B cell (primary cell): ENCODE measurements at regions not wholly inside any gene's neighbourhood (a gene's known extent, or its start where the extent isn't known, plus 50 kb on each side); places are given as distances from the start of the nearest gene placed in this dataset.

Source experiments
- ATAC-seq: fragments of 200-7000 bp; cut with Tn5 transposase; one replicate; pipeline ENCODE4 v1.10.0; 2021; ENCODE audit warnings: low read depth, mild to moderate bottlenecking, moderate number of reproducible peaks, moderate library complexity
- CTCF ChIA-PET: fragments of 350-600 bp; sonication (Branson Sonifier 250); formaldehyde crosslinking; loops from one replicate; lab custom pipeline; 2021; ENCODE audit warnings: antibody characterized with exemption, inconsistent platforms; lab: Charles Lee
- POLR2A ChIA-PET: fragments of 350-600 bp; sonication (Branson Sonifier 250); formaldehyde crosslinking; loops from one replicate; lab custom pipeline; 2021; ENCODE audit warnings: antibody characterized with exemption; lab: Charles Lee
- DNase-seq: peaks from one replicate; pipeline ENCODE4 v3.0.0; 2013
- H2AFZ ChIP-seq: 2 replicates; pipeline ENCODE4 v1.6.1; 2012; ENCODE audit warnings: mild to moderate bottlenecking, low read depth, low read length; ENCODE audit not compliant: insufficient read depth, poor library complexity, severe bottlenecking
- H3K27ac ChIP-seq, 2 donors: 1 replicate in 1 of 2; 2 replicates in 1 of 2; pipeline ENCODE4 v1.5.1; 2012 to 2013; ENCODE audit warnings: low read length in 2 of 2, mild to moderate bottlenecking in 2 of 2, moderate library complexity in 1 of 2
- H3K27me3 ChIP-seq, 4 experiments: fragments of 200-600 bp in 1 of 4; sonication (generic) in 1 of 4; replicated peaks in 1 of 4; 1 replicate in 2 of 4; 2 replicates in 2 of 4; pipeline versions ENCODE4 v1.6.1 to v1.7.0; 2013 to 2016; ENCODE audit warnings: low read length in 3 of 4, mild to moderate bottlenecking in 2 of 4, mixed read lengths in 1 of 4, moderate library complexity in 1 of 4; ENCODE audit not compliant: insufficient read depth in 4 of 4, control insufficient read depth in 3 of 4; ENCODE audit errors: control extremely low read depth in 1 of 4
- H3K36me3 ChIP-seq, 2 experiments: replicated peaks in 1 of 2; 1 replicate in 1 of 2; 2 replicates in 1 of 2; pipeline versions ENCODE4 v1.6.1 to v1.7.1; 2013; ENCODE audit warnings: low read length in 1 of 2; ENCODE audit not compliant: insufficient read depth in 2 of 2, control insufficient read depth in 1 of 2; ENCODE audit errors: control extremely low read depth in 1 of 2, extremely low read depth in 1 of 2
- H3K4me1 ChIP-seq, 2 donors: fragments of 200-600 bp in 1 of 2; sonication (generic) in 1 of 2; 1 replicate in 1 of 2; 2 replicates in 1 of 2; pipeline versions ENCODE4 v1.5.1 to v1.6.1; 2013 to 2017; ENCODE audit warnings: low read length in 2 of 2; ENCODE audit not compliant: control insufficient read depth in 2 of 2, insufficient read depth in 2 of 2
- H3K4me2 ChIP-seq: replicated peaks from 2 replicates; pipeline ENCODE3; 2012; ENCODE audit warnings: mild to moderate bottlenecking, low read depth, low read length; ENCODE audit not compliant: poor library complexity, severe bottlenecking
- H3K4me3 ChIP-seq, 5 experiments: fragments of 200-600 bp in 1 of 5; sonication (generic) in 1 of 5; 1 replicate in 3 of 5; 2 replicates in 2 of 5; pipeline versions ENCODE4 v1.5.1 to v1.7.0; 2011 to 2016; ENCODE audit warnings: low read length in 4 of 5, mild to moderate bottlenecking in 4 of 5, low read depth in 2 of 5, control low read depth in 1 of 5, moderate library complexity in 1 of 5; ENCODE audit not compliant: insufficient read depth in 1 of 5; ENCODE audit errors: control extremely low read depth in 1 of 5, extremely low read depth in 1 of 5
- H3K79me2 ChIP-seq: fragments of 200-600 bp; sonication (generic); one replicate; pipeline ENCODE4 v1.6.0; 2016; ENCODE audit warnings: low read length; ENCODE audit not compliant: control insufficient read depth, insufficient read depth
- H3K9ac ChIP-seq: fragments of 200-600 bp; sonication (generic); 2 replicates; pipeline ENCODE4 v1.6.1; 2017; ENCODE audit warnings: mild to moderate bottlenecking, low read length, moderate library complexity
- H3K9me3 ChIP-seq, 3 donors: one replicate each; pipeline versions ENCODE4 v1.6.1 to v1.7.1; 2013; ENCODE audit warnings: low read length in 2 of 3; ENCODE audit not compliant: control insufficient read depth in 2 of 3, insufficient read depth in 1 of 3; ENCODE audit errors: control extremely low read depth in 1 of 3
- H4K20me1 ChIP-seq: 2 replicates; pipeline ENCODE4 v1.6.0; 2012; ENCODE audit warnings: mild to moderate bottlenecking, low read length; ENCODE audit not compliant: insufficient read depth, control insufficient read depth, poor library complexity, severe bottlenecking
- H3K27ac Mint-ChIP-seq: one replicate; pipeline ENCODE4 v1.8.0; 2021; ENCODE audit warnings: mixed read lengths
- H3K27me3 Mint-ChIP-seq: one replicate; pipeline ENCODE4 v1.8.0; 2021; ENCODE audit warnings: mixed read lengths
- H3K4me1 Mint-ChIP-seq: one replicate; pipeline ENCODE4 v1.8.0; 2021; ENCODE audit warnings: mixed read lengths
- H3K4me3 Mint-ChIP-seq: one replicate; pipeline ENCODE4 v1.8.0; 2021; ENCODE audit warnings: mixed read lengths
- H3K9me3 Mint-ChIP-seq: one replicate; pipeline ENCODE4 v1.8.0; 2022; ENCODE audit warnings: mixed read lengths; ENCODE audit not compliant: insufficient read depth
- CTCF ChIP-seq: fragments of 200-600 bp; IDR thresholded peaks from one replicate; pipeline ENCODE4 v1.8.0; 2022; ENCODE audit warnings: antibody characterized with exemption, mild to moderate bottlenecking
- EZH2 ChIP-seq: IDR thresholded peaks from 2 replicates; pipeline ENCODE4 v1.6.1; 2012; ENCODE audit warnings: borderline replicate concordance, low read depth, mild to moderate bottlenecking, moderate library complexity, low read length; ENCODE audit not compliant: insufficient read depth, poor library complexity, severe bottlenecking
- intact Hi-C: fragments of 100-400 bp; cut with micrococcal nuclease; formaldehyde crosslinking; loops from one replicate; pipeline ENCODE4 v1.10.0; 2022

- ATAC-seq = no peak
- Histone ChIP-seq H3K36me3 (no peaks in the 10 kb centered on the region), H4K20me1 (no peaks in the 10 kb centered on the region), H3K9me3 (no peaks in the 10 kb centered on the region), H2AFZ (no peak overlapping the region), H3K4me2 (no peak overlapping the region), H3K27ac (no peak overlapping the region), H3K27me3 (no peaks in the 10 kb centered on the region), H3K4me1 (no peaks in the 10 kb centered on the region), H3K4me3 (no peak overlapping the region), H3K9ac (no peak overlapping the region), H3K79me2 (no peaks in the 10 kb centered on the region)
- intact Hi-C loops = no loop called here
- DNase-seq = no peak
- CTCF ChIA-PET = no interaction called here
- Mint-ChIP-seq H3K4me1 (no peaks in the 10 kb centered on the region), H3K4me3 (no peak overlapping the region), H3K27ac (no peak overlapping the region), H3K27me3 (no peaks in the 10 kb centered on the region), H3K9me3 (no peaks in the 10 kb centered on the region)
- POLR2A ChIA-PET = no interaction called here
- no peak for TF ChIP-seq EZH2
These were observed 2141.0 kb upstream of the ACO1 start for GRCh38 chr9:30243467-30243866.

- no peaks in the 10 kb centered on the region for H3K4me1 Mint-ChIP-seq
- H3K79me2 ChIP-seq = no peaks in the 10 kb centered on the region
- ATAC-seq = no peak
- H3K9ac ChIP-seq = no peak overlapping the region
- H3K27ac ChIP-seq = no peak overlapping the region
- no peak overlapping the region for H3K4me2 ChIP-seq
- TF ChIP-seq CTCF (no peak), EZH2 (no peak)
- H3K27me3 ChIP-seq = no peaks in the 10 kb centered on the region
- no peak overlapping the region for H3K4me3 Mint-ChIP-seq
- no peak overlapping the region for H3K4me3 ChIP-seq
- H3K36me3 ChIP-seq = no peaks in the 10 kb centered on the region
- no peaks in the 10 kb centered on the region for H3K27me3 Mint-ChIP-seq
- no peaks in the 10 kb centered on the region for H3K9me3 Mint-ChIP-seq
- ChIA-PET CTCF (no interaction called here), POLR2A (no interaction called here)
- H3K9me3 ChIP-seq = no peaks in the 10 kb centered on the region
- no peak overlapping the region for H2AFZ ChIP-seq
- H3K27ac Mint-ChIP-seq = no peak overlapping the region
- H3K4me1 ChIP-seq = no peaks in the 10 kb centered on the region
- intact Hi-C loops = no loop called here
- no peaks in the 10 kb centered on the region for H4K20me1 ChIP-seq
- no peak for DNase-seq
These were observed 2139.6 kb upstream of the ACO1 start for GRCh38 chr9:30244877-30245276.
